ENCODE measurements at regions not wholly inside any gene's neighbourhood (a gene's known extent, or its start where the extent isn't known, plus 50 kb on each side); places are given as distances from the start of the nearest gene placed in this dataset.
"Not testable (repeated sequence)": the region's sequence is repeated elsewhere in the genome, so short reads cannot be mapped to it uniquely, and the experiment has no call there.

DNA sequence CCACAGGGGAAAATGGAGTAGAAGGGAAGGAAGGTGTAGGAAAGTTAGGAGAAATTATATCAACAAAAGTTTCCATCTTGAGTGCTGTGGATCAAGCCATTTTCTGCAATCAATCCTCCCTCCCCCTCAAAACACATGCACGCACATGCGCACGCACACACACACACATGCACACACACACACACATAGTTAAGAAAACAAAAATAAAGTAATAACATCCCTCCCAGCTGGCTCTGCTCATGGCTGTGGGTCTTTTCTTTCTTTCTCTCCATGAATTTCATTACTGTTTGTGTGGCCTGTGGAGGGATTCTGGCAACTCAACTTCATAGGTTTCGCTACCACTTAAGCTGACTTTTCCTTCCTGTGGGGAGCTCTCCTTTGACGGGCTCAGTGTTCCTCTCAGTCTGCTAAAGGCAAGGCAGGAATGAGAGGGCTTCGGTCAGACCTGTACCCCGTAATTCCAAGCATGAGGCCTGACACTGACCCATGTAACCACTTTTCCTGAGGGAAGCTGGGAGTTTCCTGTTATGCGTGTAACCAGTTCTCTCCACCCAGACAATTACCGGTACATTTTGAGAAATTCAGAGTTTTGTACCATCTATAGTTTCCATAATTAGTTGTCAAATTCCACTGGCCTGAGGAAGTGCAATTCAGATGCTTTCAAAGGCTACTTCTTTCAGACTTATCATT lies 79.8 kb downstream of the ZNF92 start:
- Histone ChIP-seq H3K36me3 (ENCODE audit: low read length) (no peaks in the 10 kb centered on the region), H3K4me3 (ENCODE audit: insufficient read depth, low read length, poor library complexity, severe bottlenecking) (no peak overlapping the region), H2AFZ (ENCODE audit: low read depth, low read length, severe bottlenecking) (no peak overlapping the region), H4K20me1 (ENCODE audit: low read depth, low read length) (no peaks in the 10 kb centered on the region), H3K9me3 (ENCODE audit: insufficient read depth, low read length) (no peaks in the 10 kb centered on the region), H3K27me3 (ENCODE audit: low read length) (no peaks in the 10 kb centered on the region), H3F3A (ENCODE audit: insufficient read depth) (no peaks in the 10 kb centered on the region), H3K79me2 (ENCODE audit: insufficient read depth, low read length) (no peaks in the 10 kb centered on the region), H3K27ac (ENCODE audit: low read depth, low read length) (no peak overlapping the region), H3K9ac (ENCODE audit: low read length) (no peak overlapping the region), H3K9me2 (replicated peaks; ENCODE audit: insufficient read depth, low read length) (no peaks in the 10 kb centered on the region), H3K4me2 (ENCODE audit: low read depth, low read length, poor library complexity, severe bottlenecking) (no peak overlapping the region)
- TF ChIP-seq, protein P1, sequence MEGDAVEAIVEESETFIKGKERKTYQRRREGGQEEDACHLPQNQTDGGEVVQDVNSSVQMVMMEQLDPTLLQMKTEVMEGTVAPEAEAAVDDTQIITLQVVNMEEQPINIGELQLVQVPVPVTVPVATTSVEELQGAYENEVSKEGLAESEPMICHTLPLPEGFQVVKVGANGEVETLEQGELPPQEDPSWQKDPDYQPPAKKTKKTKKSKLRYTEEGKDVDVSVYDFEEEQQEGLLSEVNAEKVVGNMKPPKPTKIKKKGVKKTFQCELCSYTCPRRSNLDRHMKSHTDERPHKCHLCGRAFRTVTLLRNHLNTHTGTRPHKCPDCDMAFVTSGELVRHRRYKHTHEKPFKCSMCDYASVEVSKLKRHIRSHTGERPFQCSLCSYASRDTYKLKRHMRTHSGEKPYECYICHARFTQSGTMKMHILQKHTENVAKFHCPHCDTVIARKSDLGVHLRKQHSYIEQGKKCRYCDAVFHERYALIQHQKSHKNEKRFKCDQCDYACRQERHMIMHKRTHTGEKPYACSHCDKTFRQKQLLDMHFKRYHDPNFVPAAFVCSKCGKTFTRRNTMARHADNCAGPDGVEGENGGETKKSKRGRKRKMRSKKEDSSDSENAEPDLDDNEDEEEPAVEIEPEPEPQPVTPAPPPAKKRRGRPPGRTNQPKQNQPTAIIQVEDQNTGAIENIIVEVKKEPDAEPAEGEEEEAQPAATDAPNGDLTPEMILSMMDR (IDR thresholded peaks at IDR 0.05; ENCODE audit: insufficient read depth, low read length, poor library complexity, severe bottlenecking), result no peak
- no peak for TF ChIP-seq EZH2phosphoT487 (conservative IDR thresholded peaks at IDR 0.05; ENCODE audit: low read length)

DNA sequence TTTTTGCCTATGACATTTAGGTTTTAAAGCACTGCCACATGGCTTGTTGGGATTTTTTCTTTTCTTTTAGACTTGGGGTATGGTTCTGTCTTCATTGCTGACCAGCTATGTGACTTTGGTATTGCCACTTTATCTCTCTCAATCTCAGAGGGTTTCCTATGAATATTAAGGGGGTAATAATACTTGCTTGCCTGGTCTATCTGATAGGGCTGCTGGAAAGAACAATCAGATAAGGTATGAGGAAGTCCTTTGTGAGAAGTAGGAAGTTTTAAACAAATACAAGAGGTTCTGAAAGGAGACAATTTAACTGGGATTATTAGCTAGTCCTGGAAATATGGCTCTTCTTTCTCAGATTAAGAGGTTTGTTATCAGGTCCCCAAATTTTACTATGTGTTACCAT lies 80.8 kb downstream of the ZNF92 start:
- H3K27me3 ChIP-seq (ENCODE audit: low read length), result no peaks in the 10 kb centered on the region
- H3K36me3 ChIP-seq (ENCODE audit: low read length), result no peaks in the 10 kb centered on the region
- H3K9me3 ChIP-seq (ENCODE audit: insufficient read depth, low read length), result no peaks in the 10 kb centered on the region
- no peak overlapping the region for H3K4me2 ChIP-seq (ENCODE audit: low read depth, low read length, poor library complexity, severe bottlenecking)
- H3K9ac ChIP-seq (ENCODE audit: low read length), result no peak overlapping the region
- TF ChIP-seq, protein P1 (IDR thresholded peaks at IDR 0.05; ENCODE audit: insufficient read depth, low read length, poor library complexity, severe bottlenecking), result no peak
- TF ChIP-seq EZH2phosphoT487 (conservative IDR thresholded peaks at IDR 0.05; ENCODE audit: low read length), result no peak
- H4K20me1 ChIP-seq (ENCODE audit: low read depth, low read length), result no peaks in the 10 kb centered on the region
- no peaks in the 10 kb centered on the region for H3K9me2 ChIP-seq (replicated peaks; ENCODE audit: insufficient read depth, low read length)
- no peaks in the 10 kb centered on the region for H3F3A ChIP-seq (ENCODE audit: insufficient read depth)
- no peak overlapping the region for H2AFZ ChIP-seq (ENCODE audit: low read depth, low read length, severe bottlenecking)
- no peak overlapping the region for H3K4me3 ChIP-seq (ENCODE audit: insufficient read depth, low read length, poor library complexity, severe bottlenecking)
- no peaks in the 10 kb centered on the region for H3K79me2 ChIP-seq (ENCODE audit: insufficient read depth, low read length)
- H3K27ac ChIP-seq (ENCODE audit: low read depth, low read length), result no peak overlapping the region

DNA sequence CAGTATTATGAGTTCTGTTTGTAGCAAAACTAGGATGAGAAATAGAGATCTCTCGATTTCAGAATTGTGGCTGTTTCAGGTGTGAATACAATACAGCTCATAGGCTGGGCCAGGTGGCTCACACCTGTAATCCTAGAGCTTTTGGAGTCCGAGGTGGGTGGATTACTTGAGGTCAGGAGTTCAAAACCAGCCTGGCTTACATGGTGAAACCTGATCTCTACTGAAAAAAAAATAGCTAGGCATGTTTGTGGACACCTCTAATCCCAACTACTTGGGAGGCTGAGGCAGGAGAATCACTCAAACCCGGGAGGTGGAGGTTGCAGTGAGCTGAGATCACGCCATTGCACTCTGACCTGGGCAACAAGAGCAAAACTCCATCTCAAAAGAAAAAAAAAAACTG lies 81.4 kb downstream of the ZNF92 start:
- H3K79me2 ChIP-seq (ENCODE audit: insufficient read depth, low read length); H3K9ac ChIP-seq (ENCODE audit: low read length); H3K36me3 ChIP-seq (ENCODE audit: low read length); H3F3A ChIP-seq (ENCODE audit: insufficient read depth); H2AFZ ChIP-seq (ENCODE audit: low read depth, low read length, severe bottlenecking); H3K4me2 ChIP-seq (ENCODE audit: low read depth, low read length, poor library complexity, severe bottlenecking); H3K27me3 ChIP-seq (ENCODE audit: low read length); H4K20me1 ChIP-seq (ENCODE audit: low read depth, low read length); H3K9me3 ChIP-seq (ENCODE audit: insufficient read depth, low read length); H3K9me2 ChIP-seq (replicated peaks; ENCODE audit: insufficient read depth, low read length); H3K4me3 ChIP-seq (ENCODE audit: insufficient read depth, low read length, poor library complexity, severe bottlenecking); H3K27ac ChIP-seq (ENCODE audit: low read depth, low read length): not testable (repeated sequence)

DNA sequence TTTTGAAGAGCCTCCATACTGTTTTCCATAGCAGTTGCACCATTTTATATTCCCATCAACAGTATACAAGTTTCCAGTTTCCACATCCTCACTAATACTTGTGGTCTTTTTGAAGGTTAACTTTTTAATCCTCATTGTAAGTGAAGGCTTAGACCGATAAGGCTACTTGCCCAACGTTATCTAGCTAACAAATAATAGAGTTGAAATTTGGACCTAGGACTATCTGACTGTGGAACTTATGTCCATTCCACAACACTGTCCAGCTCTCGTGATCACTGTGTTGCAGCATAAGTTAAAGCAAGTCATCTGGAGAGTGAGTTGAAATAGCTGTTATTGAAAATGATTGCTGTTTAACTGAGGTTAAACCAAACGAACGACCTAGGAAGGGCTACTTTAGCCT lies 84.0 kb downstream of the ZNF92 start:
- H3K27me3 ChIP-seq (ENCODE audit: low read length), result no peaks in the 10 kb centered on the region
- TF ChIP-seq EZH2phosphoT487 (conservative IDR thresholded peaks at IDR 0.05; ENCODE audit: low read length), result no peak
- TF ChIP-seq, protein P1 (IDR thresholded peaks at IDR 0.05; ENCODE audit: insufficient read depth, low read length, poor library complexity, severe bottlenecking), result no peak
- no peak overlapping the region for H3K4me3 ChIP-seq (ENCODE audit: insufficient read depth, low read length, poor library complexity, severe bottlenecking)
- no peak overlapping the region for H3K4me2 ChIP-seq (ENCODE audit: low read depth, low read length, poor library complexity, severe bottlenecking)
- no peak overlapping the region for H3K9ac ChIP-seq (ENCODE audit: low read length)
- H3F3A ChIP-seq (ENCODE audit: insufficient read depth), result no peaks in the 10 kb centered on the region; the same call in 1 of the 2 replicates
- no peaks in the 10 kb centered on the region for H3K9me2 ChIP-seq (replicated peaks; ENCODE audit: insufficient read depth, low read length)
- H4K20me1 ChIP-seq (ENCODE audit: low read depth, low read length), result no peaks in the 10 kb centered on the region
- H3K9me3 ChIP-seq (ENCODE audit: insufficient read depth, low read length), result no peaks in the 10 kb centered on the region
- H3K27ac ChIP-seq (ENCODE audit: low read depth, low read length), result no peak overlapping the region
- H2AFZ ChIP-seq (ENCODE audit: low read depth, low read length, severe bottlenecking), result no peak overlapping the region
- H3K36me3 ChIP-seq (ENCODE audit: low read length), result no peaks in the 10 kb centered on the region
- no peaks in the 10 kb centered on the region for H3K79me2 ChIP-seq (ENCODE audit: insufficient read depth, low read length)
